ENCODE measurements at regions not wholly inside any gene's neighbourhood (a gene's known extent, or its start where the extent isn't known, plus 50 kb on each side); places are given as distances from the start of the nearest gene placed in this dataset.

DNA sequence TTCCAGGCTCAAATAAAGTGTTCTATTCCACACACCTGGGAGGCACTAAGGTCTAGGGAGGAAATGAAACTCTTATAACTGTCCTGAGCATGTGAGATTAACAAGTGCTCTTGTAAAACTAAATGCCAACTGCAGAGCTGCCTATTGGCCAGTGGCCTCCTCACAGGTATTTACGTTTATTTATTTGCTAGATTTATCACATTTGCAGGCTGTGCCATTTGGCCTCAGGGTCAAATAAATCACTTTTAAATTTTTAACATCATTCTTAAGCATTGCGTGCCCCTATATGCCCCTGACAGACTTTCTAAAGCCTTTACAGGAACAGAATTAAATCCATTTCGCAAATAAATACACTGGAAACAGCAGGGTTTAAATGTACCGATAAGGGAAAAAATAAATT, 381.8 kb upstream of the NFE2L3 start:
- Histone ChIP-seq H2AFZ (peak overlapping the region; percentile 22), H3K36me3 (ENCODE audit: control insufficient read depth, insufficient read depth, low read length) (no peaks in the 10 kb centered on the region), H3K4me1 (peaks cover 39% of the 10 kb centered on the region), H3K9ac (no peak overlapping the region), H3K4me2 (ENCODE audit: low read length) (no peak overlapping the region), H3K27ac (no peak overlapping the region), H3K27me3 (ENCODE audit: control insufficient read depth, insufficient read depth, low read length) (no peaks in the 10 kb centered on the region), H3K4me3 (ENCODE audit: low read depth, low read length) (no peak overlapping the region), H3K9me3 (ENCODE audit: control insufficient read depth, low read length) (no peaks in the 10 kb centered on the region), H3K79me2 (no peaks in the 10 kb centered on the region)
- TF ChIP-seq, protein P1, sequence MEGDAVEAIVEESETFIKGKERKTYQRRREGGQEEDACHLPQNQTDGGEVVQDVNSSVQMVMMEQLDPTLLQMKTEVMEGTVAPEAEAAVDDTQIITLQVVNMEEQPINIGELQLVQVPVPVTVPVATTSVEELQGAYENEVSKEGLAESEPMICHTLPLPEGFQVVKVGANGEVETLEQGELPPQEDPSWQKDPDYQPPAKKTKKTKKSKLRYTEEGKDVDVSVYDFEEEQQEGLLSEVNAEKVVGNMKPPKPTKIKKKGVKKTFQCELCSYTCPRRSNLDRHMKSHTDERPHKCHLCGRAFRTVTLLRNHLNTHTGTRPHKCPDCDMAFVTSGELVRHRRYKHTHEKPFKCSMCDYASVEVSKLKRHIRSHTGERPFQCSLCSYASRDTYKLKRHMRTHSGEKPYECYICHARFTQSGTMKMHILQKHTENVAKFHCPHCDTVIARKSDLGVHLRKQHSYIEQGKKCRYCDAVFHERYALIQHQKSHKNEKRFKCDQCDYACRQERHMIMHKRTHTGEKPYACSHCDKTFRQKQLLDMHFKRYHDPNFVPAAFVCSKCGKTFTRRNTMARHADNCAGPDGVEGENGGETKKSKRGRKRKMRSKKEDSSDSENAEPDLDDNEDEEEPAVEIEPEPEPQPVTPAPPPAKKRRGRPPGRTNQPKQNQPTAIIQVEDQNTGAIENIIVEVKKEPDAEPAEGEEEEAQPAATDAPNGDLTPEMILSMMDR (IDR thresholded peaks at IDR 0.05), result no peak

DNA sequence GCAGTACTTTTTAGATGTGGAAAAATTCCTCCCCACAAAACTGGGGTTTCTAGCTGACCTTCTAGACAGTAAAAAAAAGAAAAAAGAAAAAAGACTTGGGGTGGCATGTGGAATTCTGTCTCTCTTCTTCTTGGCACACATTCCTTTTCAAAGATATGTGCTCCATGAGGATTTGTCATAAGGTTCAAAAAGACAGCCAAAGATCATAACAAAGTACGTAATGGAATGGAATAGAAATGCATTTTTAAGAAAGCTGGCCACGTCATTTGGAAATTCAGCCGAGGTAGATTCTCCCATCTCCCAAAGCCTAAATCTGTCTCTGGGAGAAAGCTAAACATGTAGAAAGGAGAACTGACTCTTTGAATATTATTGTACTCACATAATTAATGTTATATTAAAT, 381.3 kb upstream of the NFE2L3 start:
- Histone ChIP-seq H3K9ac (no peak overlapping the region), H3K27me3 (ENCODE audit: control insufficient read depth, insufficient read depth, low read length) (no peaks in the 10 kb centered on the region), H3K36me3 (ENCODE audit: control insufficient read depth, insufficient read depth, low read length) (no peaks in the 10 kb centered on the region), H3K4me3 (ENCODE audit: low read depth, low read length) (no peak overlapping the region), H3K4me2 (ENCODE audit: low read length) (no peak overlapping the region), H3K9me3 (ENCODE audit: control insufficient read depth, low read length) (no peaks in the 10 kb centered on the region), H3K79me2 (no peaks in the 10 kb centered on the region), H3K4me1 (peaks cover 38% of the 10 kb centered on the region), H2AFZ (no peak overlapping the region), H3K27ac (no peak overlapping the region)
- TF ChIP-seq, protein P1 (IDR thresholded peaks at IDR 0.05), result no peak

DNA sequence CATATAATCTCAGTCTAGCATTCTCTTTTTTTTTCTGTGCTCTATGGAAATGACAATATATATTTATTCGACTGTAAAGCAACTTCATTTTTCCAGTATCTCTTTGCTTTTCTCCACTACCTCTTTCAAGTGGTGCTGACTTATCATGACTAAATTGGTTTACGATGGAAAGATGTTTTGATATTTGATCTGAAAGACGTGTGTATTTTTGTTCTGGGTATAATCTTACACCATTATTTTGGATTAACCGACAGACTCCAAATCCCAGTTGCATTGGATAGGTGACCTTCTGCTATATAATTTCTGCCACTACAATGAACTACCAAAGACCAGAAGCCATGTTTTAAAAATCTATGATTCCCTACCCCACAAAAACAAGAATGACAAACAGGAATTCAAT, 380.5 kb upstream of the NFE2L3 start:
- Histone ChIP-seq H3K27me3 (ENCODE audit: control insufficient read depth, insufficient read depth, low read length) (no peaks in the 10 kb centered on the region), H3K4me3 (ENCODE audit: low read depth, low read length) (no peak overlapping the region), H3K27ac (no peak overlapping the region), H3K9me3 (ENCODE audit: control insufficient read depth, low read length) (no peaks in the 10 kb centered on the region), H3K36me3 (ENCODE audit: control insufficient read depth, insufficient read depth, low read length) (no peaks in the 10 kb centered on the region), H3K9ac (no peak overlapping the region), H2AFZ (no peak overlapping the region), H3K4me1 (peaks cover 38% of the 10 kb centered on the region), H3K4me2 (ENCODE audit: low read length) (no peak overlapping the region), H3K79me2 (no peaks in the 10 kb centered on the region)
- TF ChIP-seq, protein P1 (IDR thresholded peaks at IDR 0.05), result no peak

DNA sequence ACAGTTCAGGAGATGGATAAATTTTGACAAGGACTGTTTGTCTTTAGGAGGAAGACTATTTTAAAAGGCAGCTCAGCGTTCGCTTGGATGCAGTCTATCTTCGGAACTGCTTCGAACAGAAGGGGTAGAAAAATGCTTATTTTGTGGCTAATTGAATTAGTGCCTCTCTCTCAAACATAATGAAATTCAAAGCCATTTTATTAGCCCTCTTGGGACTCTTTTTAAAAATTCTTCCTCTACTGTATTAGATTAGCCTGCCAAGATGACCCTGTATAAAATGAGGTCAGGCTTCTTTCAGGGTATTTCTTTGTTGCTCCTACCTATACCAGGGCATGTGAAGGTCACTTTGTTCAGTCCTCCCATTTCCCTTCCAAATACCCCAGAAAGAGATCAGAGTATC, 379.2 kb upstream of the NFE2L3 start:
- peaks cover 44% of the 10 kb centered on the region for H3K4me1 ChIP-seq
- H3K4me2 ChIP-seq (ENCODE audit: low read length), result no peak overlapping the region
- H3K27ac ChIP-seq, result peak overlapping the region; percentile 11
- no peaks in the 10 kb centered on the region for H3K27me3 ChIP-seq (ENCODE audit: control insufficient read depth, insufficient read depth, low read length)
- TF ChIP-seq, protein P1 (IDR thresholded peaks at IDR 0.05), result no peak
- H3K79me2 ChIP-seq, result no peaks in the 10 kb centered on the region
- H3K4me3 ChIP-seq (ENCODE audit: low read depth, low read length), result no peak overlapping the region
- H3K36me3 ChIP-seq (ENCODE audit: control insufficient read depth, insufficient read depth, low read length), result no peaks in the 10 kb centered on the region
- H3K9me3 ChIP-seq (ENCODE audit: control insufficient read depth, low read length), result no peaks in the 10 kb centered on the region
- no peak overlapping the region for H3K9ac ChIP-seq
- no peak overlapping the region for H2AFZ ChIP-seq

DNA sequence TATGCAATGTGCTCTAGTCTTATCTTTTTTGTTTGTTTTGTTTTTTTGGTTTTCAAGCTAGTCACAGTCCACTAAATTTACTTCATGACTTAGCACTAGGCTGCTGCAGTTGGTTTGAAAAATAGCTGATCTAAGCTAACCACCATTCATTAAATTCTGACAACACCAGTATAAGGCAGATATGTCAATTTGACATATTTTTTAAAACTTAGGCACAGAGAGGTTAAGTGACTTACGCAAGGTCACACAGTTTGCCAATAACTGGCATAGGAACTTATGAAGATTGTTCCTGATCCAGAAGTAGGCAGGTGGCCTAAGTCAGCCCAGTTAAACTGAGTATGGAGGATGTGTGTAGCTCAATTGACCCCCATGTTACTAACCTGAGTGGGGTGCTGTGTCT, 377.3 kb upstream of the NFE2L3 start:
- TF ChIP-seq, protein P1 (IDR thresholded peaks at IDR 0.05), result no peak
- H3K4me1 ChIP-seq, result peaks cover 51% of the 10 kb centered on the region
- H3K27me3 ChIP-seq (ENCODE audit: control insufficient read depth, insufficient read depth, low read length), result no peaks in the 10 kb centered on the region
- peak overlapping the region; percentile 8 for H3K4me3 ChIP-seq (ENCODE audit: low read depth, low read length)
- no peaks in the 10 kb centered on the region for H3K36me3 ChIP-seq (ENCODE audit: control insufficient read depth, insufficient read depth, low read length)
- H2AFZ ChIP-seq, result no peak overlapping the region
- H3K79me2 ChIP-seq, result no peaks in the 10 kb centered on the region
- H3K9ac ChIP-seq, result no peak overlapping the region
- no peaks in the 10 kb centered on the region for H3K9me3 ChIP-seq (ENCODE audit: control insufficient read depth, low read length)
- H3K4me2 ChIP-seq (ENCODE audit: low read length), result peak overlapping the region; percentile 13
- no peak overlapping the region for H3K27ac ChIP-seq
